ENCODE measurements at regions not wholly inside any gene's neighbourhood (a gene's known extent, or its start where the extent isn't known, plus 50 kb on each side); places are given as distances from the start of the nearest gene placed in this dataset.

DNA sequence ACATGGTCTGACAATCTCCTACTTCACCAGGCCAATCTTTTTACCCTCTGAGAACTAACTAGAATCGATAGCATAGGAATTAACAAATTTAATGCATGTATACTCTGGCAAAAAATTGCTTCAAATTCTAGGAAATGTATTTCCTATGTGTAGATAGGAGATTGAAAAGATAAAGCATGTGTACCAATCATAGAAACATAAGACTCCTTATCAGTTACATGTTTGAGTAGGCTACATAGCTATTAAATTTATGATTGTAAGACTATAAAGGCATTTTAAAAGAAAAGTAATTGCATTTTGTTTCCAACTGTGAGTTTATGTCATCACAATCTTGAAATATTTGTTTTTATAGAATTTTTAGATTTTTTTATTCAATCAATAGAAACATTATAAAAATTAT is 196.6 kb upstream of the HEY2 start:
- no peaks in the 10 kb centered on the region for H3K27me3 ChIP-seq (ENCODE audit: control insufficient read depth in 2 of 2, insufficient read depth in 2 of 2, low read length in 2 of 2)
- H3K4me1 ChIP-seq (replicated peaks in 1 of 2; ENCODE audit: control insufficient read depth in 2 of 2, insufficient read depth in 2 of 2, low read length in 2 of 2): no peaks in the 10 kb centered on the region; a peak in 1 of 5 replicates
- in situ Hi-C loops (cut with MboI): no loop called here
- H3K4me3 ChIP-seq: no peak overlapping the region
- H3K9me3 ChIP-seq (replicated peaks; ENCODE audit: control insufficient read depth, insufficient read depth, low read depth, low read length): no peaks in the 10 kb centered on the region
- no TSS peak for BruUV-seq (replicated peaks)
- DNase-seq (ENCODE audit: extremely low read depth in 1 of 4, low spot score in 3 of 4) (no peak), FAIRE-seq (no peak), ATAC-seq (no peak)
- no peaks in the 10 kb centered on the region for H4K20me1 ChIP-seq (replicated peaks; ENCODE audit: control insufficient read depth, insufficient read depth, low read length)
- no peaks in the 10 kb centered on the region for H3K9me1 ChIP-seq (ENCODE audit: control insufficient read depth, insufficient read depth, low read length)
- POLR2A ChIA-PET: no interaction called here
- H2AFZ ChIP-seq (ENCODE audit: low read depth, low read length): no peak overlapping the region
- CTCF ChIA-PET (ENCODE audit: low intra/inter-chr PET ratio): no interaction called here
- 0% methylated on average over 1 of the region's 1 CpG for WGBS (ENCODE audit: insufficient coverage, low coverage, missing lambda C conversion rate)
- no peak overlapping the region for H3K4me2 ChIP-seq (ENCODE audit: insufficient read depth, low read length)
- H3K9ac ChIP-seq (ENCODE audit: insufficient read depth in 1 of 2, low read depth in 2 of 2, low read length in 2 of 2): no peak overlapping the region
- H3K79me2 ChIP-seq (ENCODE audit: control insufficient read depth, insufficient read depth, low read length): no peaks in the 10 kb centered on the region
- intact Hi-C loops (cut with micrococcal nuclease): no loop called here
- H3K36me3 ChIP-seq (ENCODE audit: control insufficient read depth, insufficient read depth, low read length): no peaks in the 10 kb centered on the region
- H3K27ac ChIP-seq (ENCODE audit: extremely low read depth, low read depth, low read length): no peak overlapping the region
- TF ChIP-seq ZNF174 (CRISPR knock-in tag; IDR thresholded peaks at IDR 0.05): no peak
- TF ChIP-seq, protein P1, sequence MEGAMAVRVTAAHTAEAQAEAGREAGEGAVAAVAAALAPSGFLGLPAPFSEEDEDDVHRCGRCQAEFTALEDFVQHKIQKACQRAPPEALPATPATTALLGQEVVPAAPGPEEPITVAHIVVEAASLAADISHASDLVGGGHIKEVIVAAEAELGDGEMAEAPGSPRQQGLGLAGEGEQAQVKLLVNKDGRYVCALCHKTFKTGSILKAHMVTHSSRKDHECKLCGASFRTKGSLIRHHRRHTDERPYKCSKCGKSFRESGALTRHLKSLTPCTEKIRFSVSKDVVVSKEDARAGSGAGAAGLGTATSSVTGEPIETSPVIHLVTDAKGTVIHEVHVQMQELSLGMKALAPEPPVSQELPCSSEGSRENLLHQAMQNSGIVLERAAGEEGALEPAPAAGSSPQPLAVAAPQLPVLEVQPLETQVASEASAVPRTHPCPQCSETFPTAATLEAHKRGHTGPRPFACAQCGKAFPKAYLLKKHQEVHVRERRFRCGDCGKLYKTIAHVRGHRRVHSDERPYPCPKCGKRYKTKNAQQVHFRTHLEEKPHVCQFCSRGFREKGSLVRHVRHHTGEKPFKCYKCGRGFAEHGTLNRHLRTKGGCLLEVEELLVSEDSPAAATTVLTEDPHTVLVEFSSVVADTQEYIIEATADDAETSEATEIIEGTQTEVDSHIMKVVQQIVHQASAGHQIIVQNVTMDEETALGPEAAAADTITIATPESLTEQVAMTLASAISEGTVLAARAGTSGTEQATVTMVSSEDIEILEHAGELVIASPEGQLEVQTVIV (CRISPR knock-in tag; IDR thresholded peaks at IDR 0.05; ENCODE audit: borderline replicate concordance): no peak
- TF ChIP-seq ZNF695 (CRISPR knock-in tag; IDR thresholded peaks at IDR 0.05): no peak
- no peak for TF ChIP-seq HOXB6 (CRISPR knock-in tag; IDR thresholded peaks at IDR 0.05; ENCODE audit: borderline replicate concordance)
- TF ChIP-seq, protein P2, sequence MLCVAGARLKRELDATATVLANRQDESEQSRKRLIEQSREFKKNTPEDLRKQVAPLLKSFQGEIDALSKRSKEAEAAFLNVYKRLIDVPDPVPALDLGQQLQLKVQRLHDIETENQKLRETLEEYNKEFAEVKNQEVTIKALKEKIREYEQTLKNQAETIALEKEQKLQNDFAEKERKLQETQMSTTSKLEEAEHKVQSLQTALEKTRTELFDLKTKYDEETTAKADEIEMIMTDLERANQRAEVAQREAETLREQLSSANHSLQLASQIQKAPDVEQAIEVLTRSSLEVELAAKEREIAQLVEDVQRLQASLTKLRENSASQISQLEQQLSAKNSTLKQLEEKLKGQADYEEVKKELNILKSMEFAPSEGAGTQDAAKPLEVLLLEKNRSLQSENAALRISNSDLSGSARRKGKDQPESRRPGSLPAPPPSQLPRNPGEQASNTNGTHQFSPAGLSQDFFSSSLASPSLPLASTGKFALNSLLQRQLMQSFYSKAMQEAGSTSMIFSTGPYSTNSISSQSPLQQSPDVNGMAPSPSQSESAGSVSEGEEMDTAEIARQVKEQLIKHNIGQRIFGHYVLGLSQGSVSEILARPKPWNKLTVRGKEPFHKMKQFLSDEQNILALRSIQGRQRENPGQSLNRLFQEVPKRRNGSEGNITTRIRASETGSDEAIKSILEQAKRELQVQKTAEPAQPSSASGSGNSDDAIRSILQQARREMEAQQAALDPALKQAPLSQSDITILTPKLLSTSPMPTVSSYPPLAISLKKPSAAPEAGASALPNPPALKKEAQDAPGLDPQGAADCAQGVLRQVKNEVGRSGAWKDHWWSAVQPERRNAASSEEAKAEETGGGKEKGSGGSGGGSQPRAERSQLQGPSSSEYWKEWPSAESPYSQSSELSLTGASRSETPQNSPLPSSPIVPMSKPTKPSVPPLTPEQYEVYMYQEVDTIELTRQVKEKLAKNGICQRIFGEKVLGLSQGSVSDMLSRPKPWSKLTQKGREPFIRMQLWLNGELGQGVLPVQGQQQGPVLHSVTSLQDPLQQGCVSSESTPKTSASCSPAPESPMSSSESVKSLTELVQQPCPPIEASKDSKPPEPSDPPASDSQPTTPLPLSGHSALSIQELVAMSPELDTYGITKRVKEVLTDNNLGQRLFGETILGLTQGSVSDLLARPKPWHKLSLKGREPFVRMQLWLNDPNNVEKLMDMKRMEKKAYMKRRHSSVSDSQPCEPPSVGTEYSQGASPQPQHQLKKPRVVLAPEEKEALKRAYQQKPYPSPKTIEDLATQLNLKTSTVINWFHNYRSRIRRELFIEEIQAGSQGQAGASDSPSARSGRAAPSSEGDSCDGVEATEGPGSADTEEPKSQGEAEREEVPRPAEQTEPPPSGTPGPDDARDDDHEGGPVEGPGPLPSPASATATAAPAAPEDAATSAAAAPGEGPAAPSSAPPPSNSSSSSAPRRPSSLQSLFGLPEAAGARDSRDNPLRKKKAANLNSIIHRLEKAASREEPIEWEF (CRISPR knock-in tag; IDR thresholded peaks at IDR 0.05): no peak
- TF ChIP-seq CHD2 (IDR thresholded peaks at IDR 0.05; ENCODE audit: low read depth, low read length): no peak
- TF ChIP-seq SETDB1 (IDR thresholded peaks at IDR 0.05; ENCODE audit: low read length): no peak
- TF ChIP-seq, protein P3, sequence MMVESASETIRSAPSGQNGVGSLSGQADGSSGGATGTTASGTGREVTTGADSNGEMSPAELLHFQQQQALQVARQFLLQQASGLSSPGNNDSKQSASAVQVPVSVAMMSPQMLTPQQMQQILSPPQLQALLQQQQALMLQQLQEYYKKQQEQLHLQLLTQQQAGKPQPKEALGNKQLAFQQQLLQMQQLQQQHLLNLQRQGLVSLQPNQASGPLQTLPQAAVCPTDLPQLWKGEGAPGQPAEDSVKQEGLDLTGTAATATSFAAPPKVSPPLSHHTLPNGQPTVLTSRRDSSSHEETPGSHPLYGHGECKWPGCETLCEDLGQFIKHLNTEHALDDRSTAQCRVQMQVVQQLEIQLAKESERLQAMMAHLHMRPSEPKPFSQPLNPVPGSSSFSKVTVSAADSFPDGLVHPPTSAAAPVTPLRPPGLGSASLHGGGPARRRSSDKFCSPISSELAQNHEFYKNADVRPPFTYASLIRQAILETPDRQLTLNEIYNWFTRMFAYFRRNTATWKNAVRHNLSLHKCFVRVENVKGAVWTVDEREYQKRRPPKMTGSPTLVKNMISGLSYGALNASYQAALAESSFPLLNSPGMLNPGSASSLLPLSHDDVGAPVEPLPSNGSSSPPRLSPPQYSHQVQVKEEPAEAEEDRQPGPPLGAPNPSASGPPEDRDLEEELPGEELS (CRISPR knock-in tag; IDR thresholded peaks at IDR 0.05; ENCODE audit: borderline replicate concordance): no peak
- TF ChIP-seq CREBBP (IDR thresholded peaks at IDR 0.05; ENCODE audit: low read depth, low read length): no peak
- TF ChIP-seq POLR3A (IDR thresholded peaks at IDR 0.05; ENCODE audit: borderline replicate concordance, extremely low read depth, insufficient read depth, insufficient read length): no peak
- TF ChIP-seq, protein P4, sequence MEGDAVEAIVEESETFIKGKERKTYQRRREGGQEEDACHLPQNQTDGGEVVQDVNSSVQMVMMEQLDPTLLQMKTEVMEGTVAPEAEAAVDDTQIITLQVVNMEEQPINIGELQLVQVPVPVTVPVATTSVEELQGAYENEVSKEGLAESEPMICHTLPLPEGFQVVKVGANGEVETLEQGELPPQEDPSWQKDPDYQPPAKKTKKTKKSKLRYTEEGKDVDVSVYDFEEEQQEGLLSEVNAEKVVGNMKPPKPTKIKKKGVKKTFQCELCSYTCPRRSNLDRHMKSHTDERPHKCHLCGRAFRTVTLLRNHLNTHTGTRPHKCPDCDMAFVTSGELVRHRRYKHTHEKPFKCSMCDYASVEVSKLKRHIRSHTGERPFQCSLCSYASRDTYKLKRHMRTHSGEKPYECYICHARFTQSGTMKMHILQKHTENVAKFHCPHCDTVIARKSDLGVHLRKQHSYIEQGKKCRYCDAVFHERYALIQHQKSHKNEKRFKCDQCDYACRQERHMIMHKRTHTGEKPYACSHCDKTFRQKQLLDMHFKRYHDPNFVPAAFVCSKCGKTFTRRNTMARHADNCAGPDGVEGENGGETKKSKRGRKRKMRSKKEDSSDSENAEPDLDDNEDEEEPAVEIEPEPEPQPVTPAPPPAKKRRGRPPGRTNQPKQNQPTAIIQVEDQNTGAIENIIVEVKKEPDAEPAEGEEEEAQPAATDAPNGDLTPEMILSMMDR (IDR thresholded peaks at IDR 0.05 in 2 of 3, conservative IDR thresholded peaks at IDR 0.05 in 1 of 3; ENCODE audit: insufficient read depth in 2 of 3, low read depth in 1 of 3, low read length in 3 of 3): no peak
